Body of pancreas (tissue), 4 donors: ENCODE measurements at regions not wholly inside any gene's neighbourhood (a gene's known extent, or its start where the extent isn't known, plus 50 kb on each side); places are given as distances from the start of the nearest gene placed in this dataset.

Experiments
- POLR2A ChIP-seq, 3 donors: fragments of 450-650 bp; IDR thresholded peaks; one replicate each; pipeline ENCODE4 v1.6.1; 2016; ENCODE audit warnings: antibody characterized with exemption in 3 of 3, mild to moderate bottlenecking in 2 of 3
- TF ChIP-seq, protein P1 (sequence below), 7 experiments: fragments of 450-650 bp in 4 of 7; fragments of 200-600 bp in 3 of 7; sonication (generic) in 3 of 7; IDR thresholded peaks; one replicate each; pipeline ENCODE4 v1.5.1; 2016 to 2019; ENCODE audit warnings: antibody characterized with exemption in 7 of 7

DNA sequence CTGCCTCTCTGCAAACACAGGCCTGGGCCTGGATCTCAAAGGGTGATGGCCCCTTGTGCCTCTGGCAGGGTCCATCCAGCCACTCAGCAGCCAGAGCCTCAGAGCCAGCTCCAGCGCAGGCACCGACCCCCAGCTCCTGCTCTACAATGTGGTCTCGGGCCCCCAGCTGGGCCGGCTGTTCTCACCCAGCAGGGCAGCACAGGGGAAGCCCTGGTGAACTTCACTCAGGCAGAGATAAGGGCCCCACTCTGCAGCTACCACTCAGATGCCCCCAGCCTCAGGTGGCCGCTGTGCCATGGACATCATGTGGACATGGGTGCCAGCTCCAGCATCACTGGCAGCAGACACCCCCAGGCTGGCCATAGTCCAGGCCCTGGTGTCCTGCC lies 173.1 kb downstream of the TBC1D2B start:
- no peak for TF ChIP-seq POLR2A (IDR thresholded peaks at IDR 0.05)
- TF ChIP-seq, protein P1, sequence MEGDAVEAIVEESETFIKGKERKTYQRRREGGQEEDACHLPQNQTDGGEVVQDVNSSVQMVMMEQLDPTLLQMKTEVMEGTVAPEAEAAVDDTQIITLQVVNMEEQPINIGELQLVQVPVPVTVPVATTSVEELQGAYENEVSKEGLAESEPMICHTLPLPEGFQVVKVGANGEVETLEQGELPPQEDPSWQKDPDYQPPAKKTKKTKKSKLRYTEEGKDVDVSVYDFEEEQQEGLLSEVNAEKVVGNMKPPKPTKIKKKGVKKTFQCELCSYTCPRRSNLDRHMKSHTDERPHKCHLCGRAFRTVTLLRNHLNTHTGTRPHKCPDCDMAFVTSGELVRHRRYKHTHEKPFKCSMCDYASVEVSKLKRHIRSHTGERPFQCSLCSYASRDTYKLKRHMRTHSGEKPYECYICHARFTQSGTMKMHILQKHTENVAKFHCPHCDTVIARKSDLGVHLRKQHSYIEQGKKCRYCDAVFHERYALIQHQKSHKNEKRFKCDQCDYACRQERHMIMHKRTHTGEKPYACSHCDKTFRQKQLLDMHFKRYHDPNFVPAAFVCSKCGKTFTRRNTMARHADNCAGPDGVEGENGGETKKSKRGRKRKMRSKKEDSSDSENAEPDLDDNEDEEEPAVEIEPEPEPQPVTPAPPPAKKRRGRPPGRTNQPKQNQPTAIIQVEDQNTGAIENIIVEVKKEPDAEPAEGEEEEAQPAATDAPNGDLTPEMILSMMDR (IDR thresholded peaks at IDR 0.05) = no peak
